ENCODE measurements at regions not wholly inside any gene's neighbourhood (a gene's known extent, or its start where the extent isn't known, plus 50 kb on each side); places are given as distances from the start of the nearest gene placed in this dataset.
A peak's percentile ranks its signal among the peaks of the same experiment; 100 is the strongest.

- H3K9me3 ChIP-seq, result no peaks in the 10 kb centered on the region
- H3K4me3 Mint-ChIP-seq (ENCODE audit: unreplicated experiment), result no peak overlapping the region
- no peak for TF ChIP-seq CTCF (IDR thresholded peaks at IDR 0.05; ENCODE audit: insufficient read depth in 1 of 2, low read depth in 1 of 2, low read length in 1 of 2, severe bottlenecking in 1 of 2, unreplicated experiment in 1 of 2)
- no peaks in the 10 kb centered on the region for H3K27me3 Mint-ChIP-seq (ENCODE audit: insufficient read depth, unreplicated experiment)
- no peaks in the 10 kb centered on the region for H3K4me1 Mint-ChIP-seq (ENCODE audit: low read depth, unreplicated experiment)
- H3K4me3 ChIP-seq (ENCODE audit: low read depth, low read length), result no peak overlapping the region
- BruUV-seq (replicated peaks), result no TSS peak
- no peaks in the 10 kb centered on the region for H3K36me3 Mint-ChIP-seq (ENCODE audit: insufficient read depth, unreplicated experiment)
- H3K27ac Mint-ChIP-seq (ENCODE audit: unreplicated experiment), result no peak overlapping the region
- no peaks in the 10 kb centered on the region for H3K9me3 Mint-ChIP-seq (ENCODE audit: unreplicated experiment)
- CTCF ChIA-PET, result interaction anchor here (0.6 kb wide), 1 partner anchor 635 kb away, joined by 3 read pairs; no protein-coding TSS in a partner anchor
- H3K36me3 ChIP-seq (ENCODE audit: control insufficient read depth, insufficient read depth, low read length), result no peaks in the 10 kb centered on the region
- POLR2A ChIA-PET, result no interaction called here
- intact Hi-C loops (cut with micrococcal nuclease; ENCODE audit: unreplicated experiment), result no loop called here
- H3K27me3 ChIP-seq (replicated peaks; ENCODE audit: control insufficient read depth, insufficient read depth, low read length), result no peaks in the 10 kb centered on the region
- peaks cover 7% of the 10 kb centered on the region; the same call in 1 of the 2 replicates for H3K4me1 ChIP-seq
- DNase-seq, result peak in 1 of 2 experiments; percentile 47
These were observed 182.5 kb upstream of the RASSF8 start for GRCh38 chr12:25775968-25776367.

- H3K4me1 Mint-ChIP-seq (ENCODE audit: low read depth, unreplicated experiment), result peaks cover 20% of the 10 kb centered on the region
- H3K36me3 Mint-ChIP-seq (ENCODE audit: insufficient read depth, unreplicated experiment), result no peaks in the 10 kb centered on the region
- peaks cover 17% of the 10 kb centered on the region for H3K4me1 ChIP-seq
- no peaks in the 10 kb centered on the region for H3K36me3 ChIP-seq (ENCODE audit: control insufficient read depth, insufficient read depth, low read length)
- CTCF ChIA-PET, result no interaction called here
- DNase-seq, result no peak
- intact Hi-C loops (cut with micrococcal nuclease; ENCODE audit: unreplicated experiment), result no loop called here
- H3K9me3 Mint-ChIP-seq (ENCODE audit: unreplicated experiment), result no peaks in the 10 kb centered on the region
- no peaks in the 10 kb centered on the region for H3K27me3 ChIP-seq (replicated peaks; ENCODE audit: control insufficient read depth, insufficient read depth, low read length)
- no peak overlapping the region for H3K27ac Mint-ChIP-seq (ENCODE audit: unreplicated experiment)
- POLR2A ChIA-PET, result no interaction called here
- no peak for TF ChIP-seq CTCF (IDR thresholded peaks at IDR 0.05; ENCODE audit: insufficient read depth in 1 of 2, low read depth in 1 of 2, low read length in 1 of 2, severe bottlenecking in 1 of 2, unreplicated experiment in 1 of 2)
- no peak overlapping the region for H3K4me3 ChIP-seq (ENCODE audit: low read depth, low read length)
- no peak overlapping the region for H3K4me3 Mint-ChIP-seq (ENCODE audit: unreplicated experiment)
- no peaks in the 10 kb centered on the region for H3K9me3 ChIP-seq
- BruUV-seq (replicated peaks), result no TSS peak
- H3K27me3 Mint-ChIP-seq (ENCODE audit: insufficient read depth, unreplicated experiment), result no peaks in the 10 kb centered on the region
These were observed 177.7 kb upstream of the RASSF8 start for GRCh38 chr12:25780771-25781170.

DNA sequence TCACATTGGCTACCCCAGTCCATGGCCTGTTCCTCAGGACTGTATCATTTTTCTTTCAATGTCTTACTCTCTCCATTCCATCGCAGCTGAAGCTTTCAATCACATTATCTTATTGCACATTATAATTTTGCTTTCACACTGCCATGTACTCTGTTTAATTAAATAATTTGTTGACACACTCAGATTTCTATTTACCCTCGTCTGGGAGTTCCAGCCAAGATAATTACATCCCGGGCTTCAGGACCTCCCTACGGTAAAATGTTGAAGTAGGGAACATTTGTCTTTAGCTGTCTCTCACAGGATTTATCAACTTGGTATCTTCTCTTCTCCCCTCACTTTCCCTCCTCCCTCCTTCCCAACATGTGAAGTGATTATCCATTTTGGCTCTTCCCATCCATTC lies 177.2 kb upstream of the RASSF8 start:
- ChIA-PET CTCF (no interaction called here), POLR2A (no interaction called here)
- BruUV-seq (replicated peaks), result no TSS peak
- intact Hi-C loops (cut with micrococcal nuclease; ENCODE audit: unreplicated experiment), result no loop called here
- peaks cover 4% of the 10 kb centered on the region for H3K9me3 Mint-ChIP-seq (ENCODE audit: unreplicated experiment)
- no peaks in the 10 kb centered on the region for H3K36me3 ChIP-seq (ENCODE audit: control insufficient read depth, insufficient read depth, low read length)
- no peaks in the 10 kb centered on the region for H3K9me3 ChIP-seq
- no peaks in the 10 kb centered on the region for H3K27me3 Mint-ChIP-seq (ENCODE audit: insufficient read depth, unreplicated experiment)
- no peak overlapping the region for H3K27ac Mint-ChIP-seq (ENCODE audit: unreplicated experiment)
- H3K36me3 Mint-ChIP-seq (ENCODE audit: insufficient read depth, unreplicated experiment), result no peaks in the 10 kb centered on the region
- no peak for TF ChIP-seq CTCF (IDR thresholded peaks at IDR 0.05; ENCODE audit: insufficient read depth in 1 of 2, low read depth in 1 of 2, low read length in 1 of 2, severe bottlenecking in 1 of 2, unreplicated experiment in 1 of 2)
- no peak overlapping the region for H3K4me3 Mint-ChIP-seq (ENCODE audit: unreplicated experiment)
- peaks cover 17% of the 10 kb centered on the region for H3K4me1 ChIP-seq
- no peaks in the 10 kb centered on the region for H3K27me3 ChIP-seq (replicated peaks; ENCODE audit: control insufficient read depth, insufficient read depth, low read length)
- no peak overlapping the region for H3K4me3 ChIP-seq (ENCODE audit: low read depth, low read length)
- DNase-seq, result no peak
- H3K4me1 Mint-ChIP-seq (ENCODE audit: low read depth, unreplicated experiment), result peaks cover 20% of the 10 kb centered on the region
